Testis (tissue), 2 donors: ENCODE measurements at regions not wholly inside any gene's neighbourhood (a gene's known extent, or its start where the extent isn't known, plus 50 kb on each side); places are given as distances from the start of the nearest gene placed in this dataset.

Source experiments
- DNase-seq: peaks from one replicate; pipeline ENCODE4 v3.0.0-alpha.2; 2019
- H3K27ac ChIP-seq, 2 donors: fragments of 200-600 bp; sonication (generic); one replicate each; pipeline ENCODE4 v1.5.1; 2019
- H3K27me3 ChIP-seq: fragments of 200-600 bp; sonication (generic); one replicate; pipeline ENCODE4 v1.5.1; 2019
- H3K36me3 ChIP-seq: fragments of 200-600 bp; sonication (generic); one replicate; pipeline ENCODE4 v1.5.1; 2017; ENCODE audit warnings: low read depth; ENCODE audit errors: missing control alignments
- H3K4me1 ChIP-seq: fragments of 200-600 bp; sonication (generic); one replicate; pipeline ENCODE4 v1.5.1; 2019
- H3K4me3 ChIP-seq, 2 donors: fragments of 200-600 bp; sonication (generic); one replicate each; pipeline ENCODE4 v1.5.1; 2017 to 2019
- H3K9me3 ChIP-seq: fragments of 200-600 bp; sonication (generic); one replicate; pipeline ENCODE4 v1.5.1; 2017
- CTCF ChIP-seq, 3 experiments: fragments of 450-650 bp in 2 of 3; fragments of 200-600 bp in 1 of 3; sonication (generic) in 1 of 3; IDR thresholded peaks; one replicate each; pipeline ENCODE4 v1.5.1; 2016 to 2019; ENCODE audit warnings: antibody characterized with exemption in 3 of 3, mild to moderate bottlenecking in 2 of 3, moderate library complexity in 1 of 3
- POLR2A ChIP-seq: fragments of 450-650 bp; IDR thresholded peaks from one replicate; pipeline ENCODE4 v1.6.1; 2017; ENCODE audit warnings: antibody characterized with exemption, mild to moderate bottlenecking, moderate library complexity
- WGBS, 2 donors: methylation state at CpG; one replicate each; pipeline ENCODE4 v1.1.5; 2018; 5-methylcytosine and 5-hydroxymethylcytosine counted together
- intact Hi-C: fragments of 100-400 bp; cut with DNase I; formaldehyde crosslinking; loops from one replicate; pipeline ENCODE4 v1.15.1; 2023; ENCODE audit warnings: low total_unique reads

DNA sequence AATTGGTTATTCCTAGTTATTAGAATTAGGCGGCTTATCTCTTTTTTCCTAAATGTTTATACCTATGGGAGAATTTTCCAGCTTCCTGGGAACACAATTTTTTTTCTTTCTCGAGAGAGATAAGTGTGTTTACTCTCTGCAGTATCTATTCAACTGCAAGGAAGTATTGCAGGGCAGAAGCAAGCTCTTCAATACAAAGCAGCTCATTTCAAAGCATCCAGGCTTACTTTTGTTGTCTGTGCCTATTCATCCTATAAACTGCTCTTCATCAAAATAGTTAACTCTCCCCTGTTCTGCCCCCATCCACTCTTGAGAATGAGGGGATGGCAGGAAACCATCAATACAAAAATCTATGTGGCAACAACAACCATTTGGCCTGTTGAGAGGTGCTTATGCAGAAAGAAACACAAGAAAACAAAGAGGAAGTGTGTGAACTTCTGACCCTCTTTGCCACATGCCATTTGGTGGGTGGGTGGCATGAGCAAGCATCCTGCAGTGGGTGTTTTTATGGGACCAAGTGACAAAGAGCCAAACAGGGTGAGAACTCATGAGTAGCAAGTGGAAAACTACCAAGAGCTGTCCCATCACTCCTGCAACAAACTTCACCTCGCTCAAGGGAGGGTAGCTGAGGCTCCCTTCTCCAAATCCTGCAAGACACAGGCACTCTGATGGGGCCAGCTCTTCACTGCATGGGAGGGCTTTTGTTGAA is 50.6 kb upstream of the MRPS6 start:
- Histone ChIP-seq H3K27me3 (no peaks in the 10 kb centered on the region), H3K36me3 (no peaks in the 10 kb centered on the region), H3K9me3 (no peaks in the 10 kb centered on the region), H3K27ac (no peak overlapping the region), H3K4me3 (no peak overlapping the region), H3K4me1 (no peaks in the 10 kb centered on the region)
- intact Hi-C loops, result no loop called here
- no peak for DNase-seq
- TF ChIP-seq CTCF (IDR thresholded peaks at IDR 0.05) (no peak), POLR2A (no peak)
- WGBS, 2 donors, result 60 to 67% methylated on average over 3 of the region's 3 CpGs

GRCh38 chr21:34021726-34022125 is 51.7 kb upstream of the MRPS6 start:
- Histone ChIP-seq H3K4me3 (no peak overlapping the region), H3K36me3 (no peaks in the 10 kb centered on the region), H3K27ac (no peak overlapping the region), H3K27me3 (no peaks in the 10 kb centered on the region), H3K9me3 (no peaks in the 10 kb centered on the region), H3K4me1 (no peaks in the 10 kb centered on the region)
- intact Hi-C loops, result no loop called here
- TF ChIP-seq CTCF (IDR thresholded peaks at IDR 0.05), result no peak
- TF ChIP-seq POLR2A, result no peak
- 91 to 92% methylated on average over 2 of the region's 2 CpGs for WGBS, 2 donors
- no peak for DNase-seq

DNA sequence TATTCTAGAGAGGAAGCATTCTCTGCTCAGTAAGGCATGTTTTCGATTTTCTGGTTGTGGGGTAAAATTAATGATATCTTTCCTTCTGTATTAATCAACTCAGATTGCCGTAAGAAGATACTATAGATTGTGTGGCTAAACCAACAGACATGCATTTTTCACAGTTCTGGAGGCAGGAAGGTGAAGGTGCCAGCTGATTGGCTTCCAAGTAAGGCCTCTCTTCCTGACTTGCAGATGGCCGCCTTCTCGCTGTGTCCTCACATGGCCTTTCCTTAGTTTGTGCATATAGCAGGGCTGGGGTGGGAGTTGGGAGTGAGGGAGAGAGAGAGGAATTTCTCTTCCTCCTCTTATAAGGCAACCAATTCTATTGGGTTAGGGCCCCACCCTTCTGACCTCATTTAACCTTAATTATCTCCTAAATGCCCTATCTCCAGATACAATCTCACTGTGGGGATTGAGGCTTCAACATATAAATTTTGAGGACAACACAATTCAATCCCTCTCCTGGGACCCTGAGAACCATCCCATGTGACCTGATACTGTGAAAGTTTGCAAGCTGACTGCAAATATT is 52.3 kb upstream of the MRPS6 start:
- H3K27me3 ChIP-seq, result no peaks in the 10 kb centered on the region
- H3K9me3 ChIP-seq, result no peaks in the 10 kb centered on the region
- no peak for TF ChIP-seq CTCF (IDR thresholded peaks at IDR 0.05)
- no peak for TF ChIP-seq POLR2A
- no peak for DNase-seq
- H3K27ac ChIP-seq, result no peak overlapping the region
- H3K36me3 ChIP-seq, result no peaks in the 10 kb centered on the region
- no peak overlapping the region for H3K4me3 ChIP-seq
- intact Hi-C loops, result no loop called here
- 91 to 92% methylated on average over 4 of the region's 4 CpGs for WGBS, 2 donors
- no peaks in the 10 kb centered on the region for H3K4me1 ChIP-seq

- H3K27ac ChIP-seq, result no peak overlapping the region
- TF ChIP-seq POLR2A (no peak), CTCF (IDR thresholded peaks at IDR 0.05) (no peak)
- intact Hi-C loops, result no loop called here
- H3K36me3 ChIP-seq, result no peaks in the 10 kb centered on the region
- no peak overlapping the region for H3K4me3 ChIP-seq
- no peaks in the 10 kb centered on the region for H3K27me3 ChIP-seq
- no peaks in the 10 kb centered on the region for H3K4me1 ChIP-seq
- WGBS, 2 donors, result 57 to 71% methylated on average over 6 of the region's 6 CpGs
- no peaks in the 10 kb centered on the region for H3K9me3 ChIP-seq
- no peak for DNase-seq
Observed at GRCh38 chr21:34020005-34020847, 53.2 kb upstream of the MRPS6 start.
